Activated CD4-positive, CD25-positive, alpha-beta regulatory T cell treated with anti-CD3 and anti-CD28 coated beads, Interleukin-2, amount 50 U/mL, for 24 hours (primary cell): ENCODE measurements at regions not wholly inside any gene's neighbourhood (a gene's known extent, or its start where the extent isn't known, plus 50 kb on each side); places are given as distances from the start of the nearest gene placed in this dataset.
"Not testable (repeated sequence)": the region's sequence is repeated elsewhere in the genome, so short reads cannot be mapped to it uniquely, and the experiment has no call there.

Source experiments
- ATAC-seq, 2 donors: fragments of 150-1000 bp; cut with Tn5 transposase; one replicate each; pipeline ENCODE4 v1.10.0; 2021; ENCODE audit warnings: mild to moderate bottlenecking in 1 of 2, moderate library complexity in 1 of 2

DNA sequence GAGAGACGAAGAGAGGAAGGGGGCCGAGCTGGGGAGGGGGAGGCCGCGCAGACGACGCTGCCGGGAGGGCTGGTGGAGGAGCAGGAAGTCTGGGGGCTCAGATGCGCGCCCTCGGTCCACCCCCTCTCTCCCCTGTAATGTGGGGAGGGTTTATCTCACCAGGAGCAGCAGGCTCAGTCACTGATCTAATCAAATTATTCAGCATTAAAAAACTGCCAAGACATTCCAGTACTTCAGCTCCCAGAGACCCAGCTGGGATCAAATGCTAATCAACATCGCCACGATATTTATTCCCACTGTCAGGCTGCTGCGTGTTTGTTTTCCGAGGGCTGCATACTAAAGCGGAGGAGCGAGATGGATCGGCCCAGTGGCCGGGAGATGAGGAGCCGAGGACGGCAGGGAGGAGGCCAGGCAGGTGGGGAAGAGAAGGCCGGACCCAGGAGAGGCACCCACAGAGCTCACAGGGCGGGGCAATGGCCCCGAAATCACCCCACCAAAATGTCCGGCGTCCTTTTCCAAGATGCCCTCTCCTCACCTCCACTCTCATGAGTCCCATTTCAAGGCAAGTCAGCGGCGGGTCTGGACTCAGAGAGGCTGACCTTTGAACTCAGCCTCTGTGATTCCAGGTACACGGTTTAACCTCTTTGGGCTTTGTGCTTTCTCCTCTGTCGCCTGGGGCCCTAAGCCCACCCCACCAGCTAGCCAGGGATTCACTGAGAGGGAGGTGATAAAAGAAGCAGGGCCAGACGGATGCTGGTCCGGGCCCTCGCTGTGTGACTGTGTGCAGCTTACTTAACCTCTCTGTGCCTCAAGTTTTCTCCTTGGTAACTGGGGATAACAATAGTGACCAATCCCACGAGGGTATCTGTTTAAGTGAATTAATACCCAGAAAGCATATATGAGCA lies 502.1 kb downstream of the MN1 start:
- no peak for ATAC-seq

DNA sequence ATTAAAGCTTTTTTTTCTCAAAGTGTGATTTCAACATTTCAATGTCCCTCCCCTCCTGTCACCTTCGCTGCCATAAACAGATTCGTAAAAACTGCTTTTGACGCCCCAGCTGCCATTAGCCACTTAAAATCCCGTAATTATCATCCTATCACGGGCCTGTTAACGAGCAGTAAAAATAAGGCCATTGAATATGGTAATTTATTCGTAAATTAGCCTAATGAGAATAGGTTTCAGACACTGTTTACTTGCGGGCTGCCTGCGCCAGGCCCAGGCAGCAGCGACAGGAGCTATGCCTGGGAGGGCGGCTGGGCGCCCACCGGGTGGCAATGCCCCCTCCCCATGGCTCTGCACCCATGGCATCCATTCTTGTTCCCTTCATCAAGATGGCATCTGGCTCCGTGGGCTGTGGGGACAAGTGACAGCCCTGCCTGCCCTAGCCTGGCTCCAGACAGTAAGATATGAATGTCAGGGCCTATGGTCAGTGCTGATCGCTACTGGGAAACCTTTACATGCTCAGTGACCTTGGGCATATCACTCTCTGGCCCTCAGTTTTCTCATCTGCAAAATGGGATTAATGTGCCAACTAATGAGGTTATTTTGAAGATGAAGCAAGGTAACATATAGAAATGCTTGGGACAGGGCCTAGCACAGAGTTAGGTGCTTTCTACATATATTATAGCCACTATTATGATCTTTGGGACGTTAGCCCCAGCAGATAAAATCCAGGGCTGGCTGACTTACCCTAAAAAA lies 500.8 kb downstream of the MN1 start:
- ATAC-seq = no peak

DNA sequence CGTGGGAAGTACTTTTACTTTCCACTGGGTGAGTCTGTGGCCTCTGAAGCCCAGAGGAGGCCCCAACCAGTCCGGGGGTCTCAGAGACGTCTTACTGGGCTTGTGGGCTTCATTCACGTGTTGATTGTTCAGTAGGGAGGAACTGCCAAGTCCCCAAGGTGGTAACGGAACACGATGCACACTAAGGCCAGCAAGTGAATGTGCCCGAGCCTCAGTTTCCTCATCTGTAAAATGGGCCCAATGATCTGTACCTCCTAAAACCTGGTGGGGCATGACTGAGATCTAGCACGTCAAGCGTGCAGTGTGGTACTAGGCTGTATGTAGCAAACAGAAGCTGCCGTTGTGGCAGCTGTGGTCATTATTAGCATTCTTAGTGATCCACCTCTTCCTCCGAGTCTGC lies 499.1 kb downstream of the MN1 start:
- no peak for ATAC-seq

DNA sequence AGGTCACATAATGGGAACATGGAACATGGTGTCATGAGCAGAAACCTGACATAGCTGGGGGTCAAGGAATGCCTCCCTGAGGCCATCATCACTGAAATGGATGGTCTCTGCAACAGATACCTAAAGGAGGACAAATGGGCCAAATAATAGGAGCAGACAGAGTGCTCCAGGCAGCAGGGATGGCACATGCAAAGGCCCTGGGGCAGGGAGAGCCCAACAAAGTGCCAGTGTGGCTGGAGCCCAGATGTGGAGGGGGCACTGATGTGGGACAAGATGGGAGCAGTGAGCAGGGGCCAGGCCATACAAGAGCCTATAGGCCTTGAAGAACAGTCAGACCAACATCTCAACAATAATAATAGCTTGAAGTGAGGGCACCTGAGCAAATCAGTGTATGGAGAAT lies 497.8 kb downstream of the MN1 start:
- ATAC-seq = no peak

DNA sequence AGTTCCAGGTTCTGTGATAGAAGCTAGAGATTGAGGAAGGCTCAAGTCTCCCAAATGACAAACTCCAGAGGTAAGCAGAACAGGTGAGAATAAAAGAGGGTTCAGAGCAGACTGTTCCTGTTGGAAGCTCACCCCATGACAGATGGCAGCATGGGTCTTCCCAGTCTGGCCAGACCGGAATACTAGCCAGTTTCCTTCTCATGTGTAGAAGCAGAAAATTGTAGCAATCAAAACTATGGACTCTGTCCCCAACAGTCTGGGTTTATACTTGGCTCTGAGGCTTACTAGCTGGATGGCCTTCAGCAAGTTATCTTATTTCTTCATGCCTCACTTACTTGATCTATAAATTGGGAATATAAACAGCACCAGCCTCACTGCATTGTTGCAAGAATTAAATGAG lies 494.8 kb downstream of the MN1 start:
- no peak for ATAC-seq

DNA sequence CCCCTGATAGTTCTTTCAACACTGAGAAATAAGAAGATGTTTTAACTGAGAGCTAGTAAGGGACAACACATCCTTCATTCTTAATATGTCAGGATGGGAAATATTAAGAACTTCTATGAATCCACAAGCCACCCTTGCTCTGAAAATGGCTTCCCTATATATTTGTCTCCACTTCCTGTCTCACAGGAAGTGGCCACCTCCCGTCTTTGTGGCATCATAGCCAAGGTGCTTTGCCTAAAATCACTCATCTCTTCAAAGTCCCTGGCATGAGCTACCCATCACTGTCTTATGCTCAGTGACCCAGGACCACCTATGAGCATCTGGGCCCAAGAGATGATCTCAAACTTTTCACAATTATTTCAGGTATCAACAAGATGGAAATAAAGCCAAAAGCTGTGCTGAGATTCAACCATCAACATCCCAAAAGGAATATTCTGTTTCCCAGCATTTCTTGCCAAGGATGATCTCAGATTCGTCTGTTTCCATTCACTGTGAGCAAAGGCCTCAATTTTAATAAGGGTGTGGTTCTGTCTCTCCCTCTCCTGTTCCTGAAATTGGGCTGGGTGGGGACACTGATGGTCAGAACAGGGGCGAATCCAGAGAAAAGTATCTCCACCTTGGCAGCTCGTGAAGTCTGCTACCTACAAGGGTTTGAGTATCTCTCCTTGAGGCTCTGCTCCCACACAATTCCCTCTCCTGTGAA lies 493.9 kb downstream of the MN1 start:
- ATAC-seq = no peak

DNA sequence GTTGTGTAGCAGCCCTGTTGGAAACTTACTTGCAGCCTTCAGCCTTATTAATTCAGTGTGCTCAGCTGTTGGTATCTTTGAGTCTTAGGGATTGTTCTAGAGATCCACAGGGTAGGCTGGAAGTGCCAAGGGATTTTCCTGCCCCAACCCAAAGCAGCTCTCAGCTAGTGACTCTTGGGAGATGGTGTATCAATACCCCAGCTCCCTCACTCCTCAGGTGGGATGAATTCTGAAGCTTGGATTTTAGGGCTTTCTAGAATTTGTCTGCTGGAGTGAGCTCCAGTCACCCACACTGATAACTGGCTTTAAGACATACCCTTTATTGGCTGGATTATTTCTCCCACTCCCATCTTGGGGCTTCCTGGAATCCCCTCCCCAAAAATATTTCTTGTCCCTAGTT lies 493.0 kb downstream of the MN1 start:
- ATAC-seq = no peak

DNA sequence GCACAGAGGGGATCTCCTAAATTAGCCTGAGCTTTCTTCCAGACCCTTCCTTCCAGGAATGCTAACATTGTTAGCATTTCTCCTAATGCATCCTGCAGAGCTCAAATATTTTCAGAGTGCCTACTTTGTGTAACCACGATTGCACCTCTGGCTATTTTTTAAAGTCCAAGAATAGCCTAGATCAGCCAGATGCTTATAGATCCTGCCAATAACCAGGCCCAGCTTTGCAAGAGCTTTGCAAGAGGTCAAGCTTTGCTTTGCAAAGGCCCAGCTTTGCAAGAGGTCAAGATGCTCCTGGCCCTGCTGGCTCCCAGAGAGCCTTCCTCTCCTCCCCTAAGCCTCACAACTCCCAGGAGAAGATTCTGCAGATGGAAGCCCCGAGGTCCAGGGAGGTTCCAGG lies 491.9 kb downstream of the MN1 start:
- ATAC-seq = no peak

DNA sequence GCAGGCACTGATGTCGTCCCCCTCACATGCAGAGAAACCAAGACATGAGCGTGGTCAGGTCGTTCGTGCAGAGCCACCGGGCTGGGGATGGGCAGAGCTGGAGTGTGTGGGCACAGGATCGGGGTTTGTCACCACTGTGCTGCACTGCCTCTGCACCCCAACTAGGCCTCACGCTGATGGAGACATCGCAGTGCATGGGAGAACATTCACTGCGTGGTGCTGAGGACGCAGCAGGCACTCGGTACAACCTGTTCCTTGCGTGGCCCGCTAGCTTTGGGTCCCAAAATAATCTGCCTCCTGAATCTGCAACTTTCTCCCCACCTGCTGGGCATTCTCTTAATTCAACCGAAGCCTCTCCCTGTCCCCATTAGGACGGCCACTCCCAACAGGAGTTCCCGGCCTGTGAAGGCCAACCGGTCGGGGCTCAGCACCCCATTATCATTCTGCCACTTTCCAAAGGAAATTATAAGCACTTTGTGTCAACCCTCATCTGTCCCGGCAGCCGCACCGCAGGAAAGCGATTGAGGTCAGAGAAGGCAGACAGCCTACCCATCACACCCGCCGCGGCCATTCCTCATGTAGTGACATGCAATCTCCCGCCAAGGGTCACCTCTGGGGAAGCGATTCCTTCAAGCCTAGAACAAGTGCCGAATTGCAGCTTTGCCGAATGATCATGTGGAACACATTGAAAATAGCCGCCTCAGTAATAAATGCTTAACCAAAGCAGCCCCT lies 490.4 kb downstream of the MN1 start:
- ATAC-seq = no peak

DNA sequence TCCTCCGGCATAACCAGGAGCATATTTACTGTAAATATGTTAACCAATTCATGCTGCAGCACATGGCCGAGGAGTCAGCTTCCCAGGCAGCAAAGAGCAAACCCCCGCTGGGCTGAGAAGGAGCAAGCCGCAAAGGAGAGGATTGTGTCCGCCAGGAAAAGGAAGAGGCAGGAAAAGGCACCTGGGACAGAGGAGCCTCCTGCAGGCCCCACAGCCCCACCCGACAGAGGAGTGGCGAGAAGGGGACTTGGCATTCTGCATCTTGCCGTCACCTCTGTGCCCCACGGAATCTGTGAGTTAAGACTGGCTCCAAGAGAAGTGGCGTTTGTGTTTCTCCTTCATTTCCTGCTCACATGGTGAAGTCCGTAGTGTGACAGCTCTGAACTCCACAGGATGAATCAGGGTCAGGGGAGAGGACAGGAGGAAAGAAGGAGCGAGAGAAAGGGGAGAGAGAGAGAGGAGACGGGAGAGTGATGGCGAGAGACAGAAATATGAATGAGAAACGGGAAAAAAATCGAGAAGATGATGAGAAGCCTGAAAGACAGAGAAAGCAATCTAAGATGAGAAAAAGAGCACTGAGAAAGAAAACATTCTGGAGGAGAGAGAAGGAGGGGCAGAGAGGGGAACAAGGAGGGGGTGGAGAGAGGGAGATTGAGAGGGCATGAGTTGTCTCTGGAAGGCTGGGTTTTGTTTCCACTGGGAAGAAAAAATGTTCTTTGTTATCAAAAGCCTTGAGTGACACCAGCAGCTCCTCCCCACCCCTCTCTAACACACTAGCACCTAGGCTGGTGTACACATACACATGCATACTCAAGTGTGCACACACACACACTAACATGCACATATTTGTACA lies 489.6 kb downstream of the MN1 start:
- no peak for ATAC-seq

DNA sequence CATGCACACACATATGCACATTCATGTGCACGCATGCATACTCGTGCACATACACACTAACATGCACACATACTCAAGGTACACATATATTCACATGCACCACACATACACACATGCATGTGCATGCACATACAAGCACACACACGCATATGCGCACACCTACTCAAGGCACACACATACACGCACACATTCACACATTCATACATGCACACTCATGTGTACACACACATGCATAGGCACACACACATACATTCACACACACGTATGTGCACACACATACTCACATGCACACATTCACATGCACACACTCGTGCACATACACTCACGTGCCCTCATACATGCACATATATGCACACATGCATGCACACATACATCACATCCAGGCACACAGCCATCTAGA lies 489.0 kb downstream of the MN1 start:
- no peak for ATAC-seq

DNA sequence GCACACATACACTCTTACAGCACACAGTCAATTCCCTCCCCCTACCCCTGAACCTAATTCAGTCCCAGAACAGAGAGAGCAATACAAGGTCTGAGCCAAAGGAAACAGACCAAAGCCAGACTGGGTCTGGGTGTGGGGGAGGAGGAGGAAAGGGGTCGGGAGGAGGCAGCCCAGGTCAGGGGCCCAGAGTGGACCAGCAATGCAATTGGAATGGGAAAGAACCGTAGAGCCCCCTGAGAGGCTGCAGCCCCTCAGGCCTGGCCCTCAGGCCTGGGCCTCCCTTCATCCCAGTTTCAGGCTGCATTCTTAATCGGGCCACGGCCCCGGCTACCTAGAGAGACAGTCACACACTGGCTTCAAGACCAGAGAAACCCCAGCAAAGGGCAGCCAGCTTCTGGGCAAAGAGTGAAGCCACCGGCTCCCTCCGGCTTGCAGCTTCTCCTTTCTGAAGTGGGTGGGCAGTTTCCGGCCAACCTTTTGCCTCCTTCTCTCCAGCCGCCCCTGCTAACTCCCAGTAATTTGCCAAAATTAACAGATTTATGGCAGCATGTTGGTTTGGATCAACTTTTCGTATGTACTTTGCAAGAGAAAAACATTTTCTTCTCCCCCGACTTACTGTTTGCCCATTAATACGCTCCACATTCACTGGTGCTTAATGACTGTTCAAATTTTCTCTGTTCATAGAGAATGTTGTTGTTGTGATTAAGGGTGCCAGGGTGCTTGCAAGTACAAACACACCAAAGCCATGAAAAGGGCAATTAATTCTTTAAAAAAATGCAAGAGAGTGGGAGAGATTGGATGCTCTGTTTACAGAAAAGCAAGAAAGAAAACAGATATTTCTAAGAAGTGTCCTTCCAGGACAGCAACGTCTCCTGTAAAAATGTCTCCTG lies 488.3 kb downstream of the MN1 start:
- ATAC-seq = no peak

DNA sequence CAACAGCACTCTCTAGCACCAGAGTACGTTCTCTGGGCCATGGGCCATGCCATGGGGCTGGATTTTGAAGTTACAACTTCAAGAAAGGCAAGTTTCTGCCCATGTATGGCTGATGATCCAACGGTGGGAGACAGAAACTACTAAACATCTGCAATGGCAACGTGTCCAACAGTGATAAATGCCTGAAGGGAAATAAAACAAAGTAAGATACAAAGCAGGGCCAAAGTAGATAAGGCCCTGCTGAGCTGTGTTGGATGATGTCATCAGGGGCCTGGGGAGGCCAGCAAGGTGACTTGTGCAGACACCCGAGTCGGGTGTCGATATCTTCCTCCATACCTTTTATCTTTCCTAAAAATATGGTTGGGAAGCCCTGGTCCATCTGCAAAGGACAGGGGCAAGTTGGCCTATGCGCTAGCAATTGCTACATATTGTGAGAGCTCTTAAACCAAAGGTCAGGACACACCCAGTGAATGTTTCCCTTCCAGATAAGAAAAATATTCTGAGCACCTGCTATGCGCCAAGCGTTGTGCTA lies 487.2 kb downstream of the MN1 start:
- no peak for ATAC-seq

DNA sequence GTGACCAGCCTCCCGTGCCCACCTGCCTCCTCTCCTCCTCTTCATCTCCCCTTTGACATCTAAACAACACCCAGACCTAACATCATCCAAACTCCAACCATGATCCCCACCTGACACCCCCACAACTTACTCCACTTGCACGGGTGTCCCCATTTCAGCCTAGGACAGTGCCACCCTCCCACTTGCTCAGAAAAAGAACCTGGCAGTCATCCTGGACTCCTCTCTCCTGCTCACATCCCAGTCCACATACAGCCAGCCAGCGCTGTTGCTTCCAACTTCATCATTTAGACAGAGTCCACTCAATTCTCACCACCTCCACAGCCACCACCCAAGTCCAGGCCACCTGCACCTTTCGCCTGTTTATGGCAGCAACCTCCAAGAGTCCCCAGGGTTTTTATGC lies 485.7 kb downstream of the MN1 start:
- no peak for ATAC-seq

DNA sequence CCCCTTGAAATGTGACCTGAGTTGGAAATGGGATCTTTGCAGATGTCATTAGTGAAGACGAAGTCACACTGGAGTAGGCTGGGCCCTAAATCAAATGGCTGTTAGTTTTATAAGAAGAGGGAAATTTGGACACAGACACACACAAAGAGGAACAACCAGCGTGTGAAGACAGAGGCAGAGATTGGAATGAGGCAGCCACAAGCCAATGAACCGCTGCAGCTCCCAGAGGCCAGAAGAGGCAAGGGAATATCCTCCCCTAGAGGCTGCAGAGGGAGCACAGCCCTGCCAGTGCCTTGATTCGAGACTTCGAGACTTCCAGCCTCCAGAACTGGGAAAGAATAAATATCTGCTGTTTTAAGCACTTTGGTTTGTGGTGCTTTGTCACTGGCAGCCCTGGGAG lies 484.5 kb downstream of the MN1 start:
- ATAC-seq = no peak

DNA sequence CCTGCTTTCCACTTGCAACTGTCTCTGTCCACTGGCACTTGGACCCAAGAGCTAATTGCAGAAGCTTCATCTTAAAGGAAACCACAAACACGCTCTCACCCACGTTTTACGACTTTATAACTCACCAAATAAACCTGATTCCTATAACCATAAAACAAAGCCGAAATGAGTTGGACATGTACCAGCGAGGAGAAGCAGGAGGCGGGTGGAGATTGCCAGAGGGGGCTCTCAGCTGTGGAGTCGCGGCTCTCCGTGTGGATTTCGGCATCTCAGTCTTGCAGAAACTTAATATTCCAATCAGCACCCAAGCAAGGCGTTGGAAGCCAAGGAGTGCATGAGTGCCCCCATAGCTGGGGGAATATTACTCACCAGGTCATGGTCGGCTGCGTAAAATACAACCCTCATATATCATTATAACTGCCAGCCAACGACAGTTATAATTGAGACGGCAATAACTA lies 483.6 kb downstream of the MN1 start:
- ATAC-seq = no peak

DNA sequence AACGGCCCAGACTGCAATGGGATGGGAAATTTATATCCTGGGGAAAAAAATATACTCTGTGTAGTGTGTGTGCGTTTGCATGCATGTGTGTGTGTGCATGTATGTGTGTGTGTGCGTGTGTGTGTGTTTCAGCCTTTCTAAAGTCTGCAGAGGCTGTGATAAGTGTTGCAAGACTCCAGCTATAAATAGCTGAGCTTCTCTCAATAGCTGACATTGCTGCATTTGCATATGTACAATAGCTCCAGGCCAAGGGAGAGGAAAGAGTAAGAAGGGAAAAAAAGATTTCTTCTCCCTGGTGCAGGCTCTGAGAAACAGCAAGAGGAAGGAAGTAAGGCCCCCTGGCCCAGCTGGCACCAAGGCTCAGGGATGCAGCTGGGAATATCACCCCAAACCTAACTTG lies 483.0 kb downstream of the MN1 start:
- no peak for ATAC-seq

DNA sequence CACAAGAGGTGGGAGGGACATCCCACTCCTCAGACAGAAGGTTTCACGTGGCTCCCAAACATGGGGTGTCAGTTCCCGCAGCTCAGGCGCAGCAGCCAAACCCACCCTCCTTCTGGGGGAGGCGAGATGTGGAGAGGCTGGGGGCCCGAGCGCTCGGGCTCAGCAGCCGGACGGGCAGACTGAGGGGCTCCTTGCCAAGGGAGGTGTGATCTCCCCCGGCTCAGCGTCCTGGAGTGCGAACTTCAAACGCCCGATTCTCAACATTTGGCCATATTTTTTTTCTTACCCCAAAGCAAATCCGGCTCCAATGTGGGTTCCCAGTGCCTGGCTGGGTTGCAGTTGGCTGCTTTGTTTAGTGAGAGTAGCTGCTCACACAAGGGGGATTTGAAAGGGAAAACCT lies 477.9 kb downstream of the MN1 start:
- ATAC-seq = no peak

DNA sequence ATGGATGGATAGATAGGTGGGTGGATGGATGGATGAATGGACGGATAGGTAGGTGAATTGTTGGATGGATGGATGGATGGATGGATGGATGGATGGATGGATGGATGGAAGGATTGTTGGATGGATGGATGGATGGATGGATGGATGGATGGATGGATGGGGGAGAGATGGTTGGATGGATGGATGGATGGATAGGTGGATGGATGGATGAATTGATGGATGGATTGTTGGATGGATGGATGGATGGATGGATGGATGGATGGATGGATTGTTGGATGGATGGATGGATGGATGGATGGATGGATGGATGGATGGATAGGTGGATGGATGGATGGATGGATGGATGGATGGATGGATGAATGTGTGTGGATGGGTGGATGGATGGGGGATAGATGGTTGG lies 476.6 kb downstream of the MN1 start:
- ATAC-seq = not testable (repeated sequence)

DNA sequence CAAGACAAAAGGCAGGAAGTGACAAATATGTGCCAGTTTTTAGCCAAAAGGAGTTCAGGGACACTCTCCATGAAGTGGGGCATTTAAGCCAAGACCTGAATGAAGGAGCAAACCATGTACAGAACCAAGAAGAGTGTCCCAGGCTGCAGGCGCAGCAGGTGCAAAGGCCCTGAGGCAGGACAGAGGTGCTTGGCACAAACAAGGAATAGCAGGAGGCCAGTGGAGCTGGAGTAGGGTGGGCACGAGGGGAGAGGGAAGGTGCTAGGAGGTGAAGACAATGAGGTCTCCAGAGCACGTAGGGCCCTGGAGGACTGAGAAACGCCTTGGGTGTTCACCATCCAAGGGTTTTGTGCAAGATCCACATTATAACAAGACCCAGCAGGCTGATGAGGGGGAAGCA lies 474.1 kb downstream of the MN1 start:
- no peak for ATAC-seq
